Skeletal muscle satellite cell (primary cell): ENCODE measurements at regions not wholly inside any gene's neighbourhood (a gene's known extent, or its start where the extent isn't known, plus 50 kb on each side); places are given as distances from the start of the nearest gene placed in this dataset.

Source experiments
- H3K27me3 ChIP-seq: 2 replicates; pipeline ENCODE4 v1.7.0; 2013; ENCODE audit warnings: low read length; ENCODE audit not compliant: control insufficient read depth, insufficient read depth
- H3K36me3 ChIP-seq: 2 replicates; pipeline ENCODE4 v1.7.0; 2013; ENCODE audit warnings: mild to moderate bottlenecking, control low read depth, low read length; ENCODE audit not compliant: insufficient read depth
- H3K4me1 ChIP-seq: 2 replicates; pipeline ENCODE4 v1.7.0; 2013; ENCODE audit warnings: low read length; ENCODE audit not compliant: control insufficient read depth, insufficient read depth
- H3K4me2 ChIP-seq: 2 replicates; pipeline ENCODE4 v1.7.0; 2013; ENCODE audit warnings: mild to moderate bottlenecking, low read length
- H3K4me3 ChIP-seq: 2 replicates; pipeline ENCODE4 v1.7.0; 2013; ENCODE audit warnings: low read length
- H3K9ac ChIP-seq: 2 replicates; pipeline ENCODE4 v1.7.0; 2013; ENCODE audit warnings: mild to moderate bottlenecking, low read depth, low read length, moderate library complexity
- H3K9me3 ChIP-seq: replicated peaks from 2 replicates; pipeline ENCODE4 v1.7.0; 2013; ENCODE audit warnings: mild to moderate bottlenecking, control low read depth, low read length

- no peaks in the 10 kb centered on the region for H3K4me1 ChIP-seq
- no peaks in the 10 kb centered on the region for H3K36me3 ChIP-seq
- H3K4me3 ChIP-seq = no peak overlapping the region
- H3K9me3 ChIP-seq = no peaks in the 10 kb centered on the region
- H3K27me3 ChIP-seq = peaks cover 52% of the 10 kb centered on the region
- no peak overlapping the region for H3K9ac ChIP-seq
- no peak overlapping the region for H3K4me2 ChIP-seq
These were observed 566.2 kb downstream of the MID1IP1 start for GRCh38 chrX:39367416-39367815.

- Histone ChIP-seq H3K27me3 (peaks cover 67% of the 10 kb centered on the region), H3K36me3 (no peaks in the 10 kb centered on the region), H3K9me3 (no peaks in the 10 kb centered on the region), H3K9ac (no peak overlapping the region), H3K4me2 (no peak overlapping the region), H3K4me3 (no peak overlapping the region), H3K4me1 (no peaks in the 10 kb centered on the region)
These were observed 570.9 kb downstream of the MID1IP1 start for GRCh38 chrX:39372115-39372514.

GRCh38 chrX:39377157-39377556 is 575.9 kb downstream of the MID1IP1 start:
- Histone ChIP-seq H3K4me3 (no peak overlapping the region), H3K27me3 (peaks cover 64% of the 10 kb centered on the region), H3K9ac (no peak overlapping the region), H3K36me3 (no peaks in the 10 kb centered on the region), H3K4me1 (no peaks in the 10 kb centered on the region), H3K9me3 (no peaks in the 10 kb centered on the region), H3K4me2 (no peak overlapping the region)

GRCh38 chrX:39377773-39378172 is 576.5 kb downstream of the MID1IP1 start:
- H3K4me2 ChIP-seq = no peak overlapping the region
- H3K4me3 ChIP-seq = no peak overlapping the region
- H3K27me3 ChIP-seq = peaks cover 61% of the 10 kb centered on the region
- H3K9me3 ChIP-seq = no peaks in the 10 kb centered on the region
- H3K9ac ChIP-seq = no peak overlapping the region
- H3K4me1 ChIP-seq = no peaks in the 10 kb centered on the region
- no peaks in the 10 kb centered on the region for H3K36me3 ChIP-seq

GRCh38 chrX:39381422-39381821 is 580.2 kb downstream of the MID1IP1 start:
- peaks cover 69% of the 10 kb centered on the region for H3K27me3 ChIP-seq
- no peak overlapping the region for H3K9ac ChIP-seq
- H3K4me3 ChIP-seq = no peak overlapping the region
- H3K4me1 ChIP-seq = no peaks in the 10 kb centered on the region
- no peak overlapping the region for H3K4me2 ChIP-seq
- no peaks in the 10 kb centered on the region for H3K9me3 ChIP-seq
- no peaks in the 10 kb centered on the region for H3K36me3 ChIP-seq

GRCh38 chrX:39384996-39385395 is 583.7 kb downstream of the MID1IP1 start:
- H3K4me1 ChIP-seq = no peaks in the 10 kb centered on the region
- H3K9me3 ChIP-seq = no peaks in the 10 kb centered on the region
- H3K4me2 ChIP-seq = no peak overlapping the region
- H3K4me3 ChIP-seq = no peak overlapping the region
- no peaks in the 10 kb centered on the region for H3K36me3 ChIP-seq
- peaks cover 73% of the 10 kb centered on the region for H3K27me3 ChIP-seq
- H3K9ac ChIP-seq = no peak overlapping the region

- no peak overlapping the region for H3K9ac ChIP-seq
These were observed 587.5 kb downstream of the MID1IP1 start for GRCh38 chrX:39388730-39389129.

GRCh38 chrX:39396358-39396995 is 595.2 kb downstream of the MID1IP1 start:
- peaks cover 31% of the 10 kb centered on the region for H3K27me3 ChIP-seq
- H3K4me1 ChIP-seq = no peaks in the 10 kb centered on the region
- H3K36me3 ChIP-seq = no peaks in the 10 kb centered on the region
- no peaks in the 10 kb centered on the region for H3K9me3 ChIP-seq
- H3K4me3 ChIP-seq = no peak overlapping the region
- H3K4me2 ChIP-seq = no peak overlapping the region
- no peak overlapping the region for H3K9ac ChIP-seq

More at GRCh38 chrX:39388730-39389129, 587.5 kb downstream of the MID1IP1 start:
- Histone ChIP-seq H3K27me3 (peaks cover 54% of the 10 kb centered on the region), H3K36me3 (no peaks in the 10 kb centered on the region), H3K4me2 (no peak overlapping the region), H3K4me3 (no peak overlapping the region), H3K9me3 (no peaks in the 10 kb centered on the region), H3K4me1 (no peaks in the 10 kb centered on the region)

- Histone ChIP-seq H3K9ac (no peak overlapping the region), H3K4me1 (no peaks in the 10 kb centered on the region), H3K4me2 (no peak overlapping the region), H3K27me3 (peaks cover 33% of the 10 kb centered on the region), H3K9me3 (no peaks in the 10 kb centered on the region), H3K4me3 (no peak overlapping the region), H3K36me3 (no peaks in the 10 kb centered on the region)
These were observed 596.4 kb downstream of the MID1IP1 start for GRCh38 chrX:39397561-39398199.

GRCh38 chrX:39398215-39398962 is 597.1 kb downstream of the MID1IP1 start:
- peaks cover 39% of the 10 kb centered on the region for H3K27me3 ChIP-seq
- H3K4me2 ChIP-seq = no peak overlapping the region
- H3K4me1 ChIP-seq = no peaks in the 10 kb centered on the region
- H3K4me3 ChIP-seq = no peak overlapping the region
- no peak overlapping the region for H3K9ac ChIP-seq
- H3K36me3 ChIP-seq = no peaks in the 10 kb centered on the region
- no peaks in the 10 kb centered on the region for H3K9me3 ChIP-seq

- H3K27me3 ChIP-seq = peaks cover 43% of the 10 kb centered on the region
- H3K4me1 ChIP-seq = no peaks in the 10 kb centered on the region
- no peak overlapping the region for H3K9ac ChIP-seq
- no peaks in the 10 kb centered on the region for H3K36me3 ChIP-seq
- no peak overlapping the region for H3K4me3 ChIP-seq
- no peak overlapping the region for H3K4me2 ChIP-seq
- no peaks in the 10 kb centered on the region for H3K9me3 ChIP-seq
These were observed 597.7 kb downstream of the MID1IP1 start for GRCh38 chrX:39398963-39399261.
